NCI-H510A treated with DMSO at 0.1 percent for 48 hours (cell line): ENCODE measurements at regions not wholly inside any gene's neighbourhood (a gene's known extent, or its start where the extent isn't known, plus 50 kb on each side); places are given as distances from the start of the nearest gene placed in this dataset.

Experiments used
- DNase-seq: peaks from one replicate; lab custom pipeline; 2025; lab: John Stamatoyannopoulos, UW

GRCh38 chr4:71081192-71081591 is 87.7 kb downstream of the DCK start:
- no peak for DNase-seq

GRCh38 chr4:71093745-71094144 is 100.3 kb downstream of the DCK start:
- no peak for DNase-seq

- no peak for DNase-seq
Observed at GRCh38 chr4:71094201-71094600, 100.8 kb downstream of the DCK start.

- DNase-seq, result no peak
Observed at GRCh38 chr4:71095141-71095540, 101.7 kb downstream of the DCK start.

GRCh38 chr4:71095545-71095944 is 102.1 kb downstream of the DCK start:
- DNase-seq, result no peak

- no peak for DNase-seq
Observed at GRCh38 chr4:71107726-71108125, 114.3 kb downstream of the DCK start.

GRCh38 chr4:71110499-71110898 is 117.0 kb downstream of the DCK start:
- peak; percentile 94 for DNase-seq

GRCh38 chr4:71111133-71111532 is 117.7 kb downstream of the DCK start:
- DNase-seq, result peak; percentile 74

- no peak for DNase-seq
Observed at GRCh38 chr4:71113294-71113693, 119.8 kb downstream of the DCK start.

- no peak for DNase-seq
Observed at GRCh38 chr4:71120831-71121524, 127.5 kb downstream of the DCK start.

- no peak for DNase-seq
Observed at GRCh38 chr4:71123951-71124350, 130.5 kb downstream of the DCK start.

GRCh38 chr4:71125137-71125536 is 131.7 kb downstream of the DCK start:
- DNase-seq, result no peak

- DNase-seq, result no peak
Observed at GRCh38 chr4:71126719-71127118, 133.3 kb downstream of the DCK start.

GRCh38 chr4:71130827-71131603 is 137.6 kb downstream of the DCK start:
- DNase-seq, result no peak

- DNase-seq, result no peak
Observed at GRCh38 chr4:71132486-71132885, 139.0 kb downstream of the DCK start.

GRCh38 chr4:71133491-71133890 is 140.0 kb downstream of the DCK start:
- DNase-seq, result no peak

GRCh38 chr4:71136071-71136470 is 142.6 kb downstream of the DCK start:
- no peak for DNase-seq

- no peak for DNase-seq
Observed at GRCh38 chr4:71138007-71138615, 144.7 kb downstream of the DCK start.

GRCh38 chr4:71140563-71140962 is 147.1 kb downstream of the DCK start:
- DNase-seq, result no peak

- no peak for DNase-seq
Observed at GRCh38 chr4:71141125-71141524, 147.7 kb downstream of the DCK start.

- DNase-seq, result no peak
Observed at GRCh38 chr4:71147261-71147660, 153.8 kb downstream of the DCK start.

- no peak for DNase-seq
Observed at GRCh38 chr4:71148545-71148944, 155.1 kb downstream of the DCK start.

- no peak for DNase-seq
Observed at GRCh38 chr4:71151054-71151453, 157.6 kb downstream of the DCK start.
